GM19395 (cell line): ENCODE measurements at regions not wholly inside any gene's neighbourhood (a gene's known extent, or its start where the extent isn't known, plus 50 kb on each side); places are given as distances from the start of the nearest gene placed in this dataset.
A peak's percentile ranks its signal among the peaks of the same experiment; 100 is the strongest.
"Not testable (repeated sequence)": the region's sequence is repeated elsewhere in the genome, so short reads cannot be mapped to it uniquely, and the experiment has no call there.

Source experiments
- ATAC-seq: cut with Tn5 transposase; IDR thresholded peaks from one replicate; pipeline ENCODE4 v1.9.1; 2021; ENCODE audit warnings: mild to moderate bottlenecking, moderate library complexity; ENCODE audit not compliant: unreplicated experiment

GRCh38 chr7:120041798-120042197, 231.2 kb upstream of the KCND2 start:
- ATAC-seq: no peak

- no peak for ATAC-seq
Measured at GRCh38 chr7:120043250-120043649, 229.7 kb upstream of the KCND2 start.

GRCh38 chr7:120052884-120053382, 220.0 kb upstream of the KCND2 start:
- ATAC-seq: no peak

- ATAC-seq: no peak
Measured at GRCh38 chr7:120053390-120053961, 219.5 kb upstream of the KCND2 start.

GRCh38 chr7:120054376-120055100, 218.4 kb upstream of the KCND2 start:
- ATAC-seq: no peak

- no peak for ATAC-seq
Measured at GRCh38 chr7:120055300-120055699, 217.7 kb upstream of the KCND2 start.

GRCh38 chr7:120056227-120056626, 216.7 kb upstream of the KCND2 start:
- ATAC-seq: no peak

GRCh38 chr7:120059641-120060040, 213.3 kb upstream of the KCND2 start:
- no peak for ATAC-seq

GRCh38 chr7:120060281-120060680, 212.7 kb upstream of the KCND2 start:
- no peak for ATAC-seq

GRCh38 chr7:120060875-120061274, 212.1 kb upstream of the KCND2 start:
- ATAC-seq: peak; percentile 60

GRCh38 chr7:120064565-120064964, 208.4 kb upstream of the KCND2 start:
- peak; percentile 90 for ATAC-seq

GRCh38 chr7:120066898-120067297, 206.1 kb upstream of the KCND2 start:
- ATAC-seq: not testable (repeated sequence)

- ATAC-seq: no peak
Measured at GRCh38 chr7:120070201-120070600, 202.8 kb upstream of the KCND2 start.

GRCh38 chr7:120077777-120078176, 195.2 kb upstream of the KCND2 start:
- ATAC-seq: no peak

GRCh38 chr7:120079022-120079421, 194.0 kb upstream of the KCND2 start:
- ATAC-seq: no peak

- no peak for ATAC-seq
Measured at GRCh38 chr7:120079704-120080103, 193.3 kb upstream of the KCND2 start.

- ATAC-seq: not testable (repeated sequence)
Measured at GRCh38 chr7:120086468-120086867, 186.5 kb upstream of the KCND2 start.

- no peak for ATAC-seq
Measured at GRCh38 chr7:120089968-120090367, 183.0 kb upstream of the KCND2 start.

GRCh38 chr7:120091807-120092206, 181.2 kb upstream of the KCND2 start:
- no peak for ATAC-seq

- no peak for ATAC-seq
Measured at GRCh38 chr7:120097020-120097419, 176.0 kb upstream of the KCND2 start.

- no peak for ATAC-seq
Measured at GRCh38 chr7:120097774-120098173, 175.2 kb upstream of the KCND2 start.

GRCh38 chr7:120108376-120108775, 164.6 kb upstream of the KCND2 start:
- no peak for ATAC-seq

GRCh38 chr7:120110169-120110568, 162.8 kb upstream of the KCND2 start:
- no peak for ATAC-seq
